NCI-H1436 (cell line): ENCODE measurements at regions not wholly inside any gene's neighbourhood (a gene's known extent, or its start where the extent isn't known, plus 50 kb on each side); places are given as distances from the start of the nearest gene placed in this dataset.

ENCODE experiments used
- DNase-seq: peaks from one replicate; lab custom pipeline; 2025; lab: John Stamatoyannopoulos, UW

- no peak for DNase-seq
Measured at GRCh38 chr6:104418839-104419238, 440.9 kb downstream of the HACE1 start.

DNA sequence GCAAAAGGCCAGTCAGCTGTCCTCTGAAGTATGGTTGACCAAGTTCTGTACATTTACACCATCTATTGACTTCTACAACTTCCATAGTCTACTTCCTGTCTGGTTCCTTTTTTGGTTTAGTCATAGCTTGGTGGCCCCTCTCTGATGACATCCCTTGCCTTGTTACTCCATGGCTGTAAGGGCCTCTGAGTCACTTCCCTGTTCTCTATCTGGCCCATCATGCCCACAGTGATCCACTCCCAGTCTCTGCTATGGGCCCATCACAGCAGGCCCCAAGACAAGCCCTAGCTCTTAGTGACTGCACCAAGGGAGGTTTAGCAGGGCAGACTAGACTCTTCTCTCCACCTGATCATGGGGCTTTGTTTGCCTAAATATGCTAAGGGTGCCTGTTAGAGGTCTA is 441.6 kb downstream of the HACE1 start:
- no peak for DNase-seq

DNA sequence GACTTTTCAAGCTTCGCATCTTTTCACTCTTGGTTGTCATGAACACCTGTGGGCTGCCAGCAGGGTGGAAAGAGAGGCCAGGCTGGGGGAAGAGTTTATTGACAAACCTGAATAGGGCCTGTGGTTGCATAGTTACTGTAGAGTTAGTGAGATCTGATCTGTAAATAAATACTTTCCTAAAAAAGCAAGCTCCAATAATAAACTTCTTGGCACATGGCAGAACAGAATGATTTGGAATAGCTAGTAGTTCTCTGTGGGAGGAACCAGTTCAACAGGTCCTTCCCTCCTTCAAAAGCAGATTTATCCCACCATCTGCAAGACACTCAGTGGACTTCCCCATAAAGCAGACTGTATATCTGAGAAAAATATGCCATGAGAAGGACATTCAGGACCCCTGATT is 445.0 kb downstream of the HACE1 start:
- no peak for DNase-seq

- DNase-seq = no peak
Measured at GRCh38 chr6:104413767-104414166, 446.0 kb downstream of the HACE1 start.

DNA sequence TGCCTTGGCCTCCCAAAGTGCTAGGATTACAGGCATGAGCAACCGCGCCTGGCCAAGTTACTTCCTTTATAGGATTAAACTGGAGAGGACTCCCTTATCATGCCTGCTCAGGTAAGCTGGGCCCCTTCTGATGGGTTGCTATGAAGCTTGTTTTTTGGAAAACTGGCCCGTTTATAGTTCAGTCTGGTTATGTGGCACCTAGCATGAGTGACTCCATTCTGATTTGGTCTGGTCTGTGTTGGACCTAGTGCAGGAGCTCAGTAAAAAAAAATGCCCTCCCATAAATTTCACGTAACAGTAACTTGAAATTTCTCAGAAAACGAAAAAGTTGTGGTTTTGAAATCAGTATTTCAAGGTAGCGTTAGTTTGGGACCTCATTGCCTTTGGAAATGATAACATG is 448.4 kb downstream of the HACE1 start:
- DNase-seq = no peak

DNA sequence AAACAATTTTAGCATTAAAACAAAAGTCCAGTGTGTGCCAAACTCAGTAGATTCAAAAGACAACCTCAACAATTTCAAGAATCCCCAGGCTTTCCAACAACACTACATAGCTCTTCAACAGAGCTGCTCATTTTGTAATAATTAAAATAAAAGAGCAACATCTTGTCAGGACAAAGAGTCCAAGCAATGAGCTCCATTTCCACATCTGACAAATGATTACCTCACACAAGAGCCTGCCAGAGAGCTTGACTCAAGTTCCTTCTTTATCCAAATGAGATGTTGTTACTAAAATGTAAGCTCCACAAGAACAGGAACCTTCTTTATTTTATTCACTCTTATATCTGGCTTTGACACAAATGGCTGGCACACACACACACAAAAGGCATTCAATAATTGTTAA is 449.8 kb downstream of the HACE1 start:
- no peak for DNase-seq

GRCh38 chr6:104407957-104408356 is 451.8 kb downstream of the HACE1 start:
- DNase-seq = no peak

DNA sequence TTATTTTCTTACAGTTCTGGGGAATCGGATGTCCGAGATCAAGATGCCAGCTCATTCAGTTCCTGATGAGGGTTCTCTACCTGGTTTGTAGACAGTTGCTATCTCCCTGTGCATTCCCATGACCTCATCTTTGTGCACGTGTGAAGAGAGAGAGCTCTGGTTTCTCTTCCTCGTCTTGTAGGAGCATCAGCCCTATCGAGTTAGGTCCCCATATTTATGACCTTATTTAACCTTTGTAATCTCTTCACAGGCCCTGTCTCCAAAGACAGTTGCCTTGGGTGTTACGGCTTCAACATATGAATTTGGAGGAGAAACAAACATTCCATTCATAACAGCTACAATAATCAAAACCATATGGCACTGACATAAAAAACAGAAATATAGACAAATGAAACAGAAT is 455.3 kb downstream of the HACE1 start:
- no peak for DNase-seq

DNA sequence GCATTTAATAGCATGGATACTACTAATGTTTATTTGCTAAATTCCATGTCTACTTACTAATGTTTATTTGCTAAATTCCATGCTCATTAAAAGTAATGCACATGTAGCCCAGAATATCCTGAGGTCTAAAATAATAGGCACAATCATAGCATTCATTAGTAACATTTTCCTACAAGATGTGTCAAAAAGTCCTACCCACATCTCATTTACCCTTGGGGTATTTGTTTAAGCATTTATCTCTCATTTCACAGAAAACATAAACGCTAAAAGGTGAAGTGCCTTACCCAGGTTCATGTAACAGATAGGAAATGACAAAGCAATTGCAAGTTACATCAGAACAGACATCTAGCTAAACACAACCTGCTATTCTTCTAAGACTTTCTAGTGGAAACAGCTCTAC is 457.1 kb downstream of the HACE1 start:
- DNase-seq = no peak

- no peak for DNase-seq
Measured at GRCh38 chr6:104401926-104402325, 457.8 kb downstream of the HACE1 start.

DNA sequence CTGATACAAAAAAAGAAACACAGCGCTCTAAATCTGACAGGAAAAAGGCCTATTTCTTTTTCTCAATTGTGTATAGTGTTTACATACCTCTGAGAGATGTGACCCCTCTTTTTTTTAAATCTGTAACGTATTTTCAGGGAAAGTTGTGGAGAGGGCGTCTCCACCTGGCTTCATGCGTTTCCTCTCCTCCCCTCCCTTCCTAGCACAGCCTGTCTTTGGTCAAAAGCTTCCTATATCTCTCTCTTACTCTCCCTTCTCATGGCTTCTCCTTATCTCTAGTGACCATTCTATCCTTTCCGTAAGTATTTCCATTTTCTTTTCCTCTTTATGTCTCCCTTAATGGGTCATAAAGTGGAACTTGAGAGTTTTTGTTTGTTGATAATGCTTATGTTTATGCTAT is 458.9 kb downstream of the HACE1 start:
- DNase-seq = no peak

GRCh38 chr6:104396077-104396476 is 463.6 kb downstream of the HACE1 start:
- no peak for DNase-seq

DNA sequence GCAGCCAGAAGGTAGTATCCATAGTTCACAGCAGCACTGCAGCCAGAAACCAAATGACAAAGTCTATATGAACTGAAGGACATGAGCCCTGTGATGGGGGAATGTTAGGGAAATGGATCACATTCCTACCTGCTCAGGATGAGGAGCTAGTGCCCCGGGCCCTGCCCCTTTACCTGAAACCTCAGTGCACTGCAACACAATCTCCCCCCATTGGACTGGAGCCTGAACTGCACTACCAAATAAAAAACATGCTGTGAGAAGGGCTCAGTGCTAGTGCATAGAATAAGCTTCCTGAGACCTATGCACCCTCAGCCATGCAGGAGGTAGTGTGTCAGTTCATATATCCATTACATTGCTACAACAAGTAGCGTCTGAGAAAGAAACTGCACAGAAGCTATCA is 477.8 kb downstream of the HACE1 start:
- DNase-seq = no peak

DNA sequence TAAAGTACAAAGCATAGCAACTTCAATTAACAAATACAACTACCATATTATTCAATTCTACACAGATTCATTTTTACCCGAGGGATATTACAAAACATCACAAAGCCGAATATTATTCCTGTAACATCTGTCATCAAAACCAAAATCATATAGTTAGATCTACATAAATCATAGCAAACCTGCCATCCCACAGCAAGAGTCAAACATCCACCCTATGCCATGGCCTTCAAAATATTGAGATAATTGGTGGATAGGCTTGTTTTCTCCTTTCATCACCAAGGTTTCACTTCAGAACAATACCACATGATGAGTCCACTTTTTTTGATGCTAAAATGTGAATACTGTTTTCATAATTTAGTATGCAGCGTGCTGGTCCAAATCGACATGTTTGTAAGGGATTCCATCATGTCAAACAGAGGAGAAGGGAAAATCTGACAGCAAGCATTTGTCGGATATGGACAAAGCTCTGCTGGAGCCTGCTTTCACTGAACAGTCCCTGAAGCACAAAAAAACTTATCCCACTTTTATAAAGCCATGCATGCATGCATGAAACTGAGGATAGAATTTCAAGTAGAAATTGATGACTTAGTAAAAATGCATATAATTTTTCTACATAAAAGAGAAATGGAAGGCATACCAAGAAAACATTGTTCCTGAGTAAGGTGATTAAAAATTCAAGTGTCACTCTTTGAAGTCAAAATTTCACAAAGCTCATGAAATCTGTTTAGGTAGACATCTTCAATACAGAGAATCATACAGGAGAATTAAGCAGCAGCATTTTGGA is 494.1 kb downstream of the HACE1 start:
- DNase-seq = no peak

DNA sequence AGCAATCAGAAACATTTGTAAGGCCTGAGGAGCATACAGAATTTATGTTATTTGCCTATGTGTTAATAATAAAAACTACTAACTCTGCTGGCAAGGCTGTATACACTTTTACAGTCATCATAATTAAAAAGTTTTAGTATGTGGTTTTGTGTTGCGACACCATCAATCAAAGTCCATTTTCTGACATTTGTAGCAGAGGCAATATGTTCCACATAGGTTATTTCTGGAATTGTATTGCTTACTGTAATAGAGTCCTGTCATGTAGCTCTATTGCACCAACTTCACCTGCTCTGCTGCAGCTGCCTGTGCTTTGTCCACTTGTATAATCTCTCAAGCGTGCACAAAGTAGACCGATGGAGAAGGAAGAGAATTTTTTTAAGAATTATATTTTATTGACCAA is 501.8 kb downstream of the HACE1 start:
- no peak for DNase-seq

DNA sequence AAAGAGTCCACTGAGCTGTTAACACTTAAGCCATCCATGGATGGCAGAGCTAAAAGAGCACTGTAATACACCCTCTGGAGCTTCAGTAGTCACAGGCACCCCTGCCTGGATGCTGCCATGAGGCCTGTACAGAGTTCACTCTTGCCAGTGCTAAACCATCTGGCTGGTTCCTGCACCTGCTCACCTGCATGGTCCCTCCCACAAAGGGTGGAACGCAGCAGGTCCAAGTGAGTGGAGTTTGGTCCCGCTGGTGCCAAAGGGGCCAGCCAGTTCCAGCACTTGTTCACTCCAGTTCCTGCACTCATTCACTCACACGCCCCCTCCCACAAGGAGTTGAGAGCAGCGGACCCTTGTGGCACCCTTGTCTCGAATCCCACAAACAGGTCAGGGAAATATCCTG is 503.5 kb downstream of the HACE1 start:
- no peak for DNase-seq

GRCh38 chr6:104349191-104349590 is 510.5 kb downstream of the HACE1 start:
- DNase-seq = no peak

GRCh38 chr6:104344223-104344622 is 515.5 kb downstream of the HACE1 start:
- no peak for DNase-seq

DNA sequence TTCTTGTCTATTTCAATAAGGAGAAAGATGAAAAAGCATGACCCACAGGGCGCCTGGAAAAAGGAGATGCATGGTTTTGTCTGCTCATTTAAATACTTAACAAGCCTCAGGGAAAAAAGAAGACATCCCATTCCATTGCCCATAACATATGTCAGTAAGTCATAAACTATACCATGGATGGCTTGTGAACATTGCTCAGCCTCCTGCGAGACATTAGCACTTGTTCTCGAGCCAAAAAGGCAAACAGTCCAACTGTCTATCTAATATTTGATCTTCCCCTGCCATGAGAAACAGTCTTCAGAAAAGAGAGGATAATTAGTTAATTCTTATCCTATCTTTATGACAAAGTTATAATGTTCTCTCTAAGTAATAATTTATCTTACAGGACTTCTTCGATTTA is 527.4 kb downstream of the HACE1 start:
- no peak for DNase-seq

DNA sequence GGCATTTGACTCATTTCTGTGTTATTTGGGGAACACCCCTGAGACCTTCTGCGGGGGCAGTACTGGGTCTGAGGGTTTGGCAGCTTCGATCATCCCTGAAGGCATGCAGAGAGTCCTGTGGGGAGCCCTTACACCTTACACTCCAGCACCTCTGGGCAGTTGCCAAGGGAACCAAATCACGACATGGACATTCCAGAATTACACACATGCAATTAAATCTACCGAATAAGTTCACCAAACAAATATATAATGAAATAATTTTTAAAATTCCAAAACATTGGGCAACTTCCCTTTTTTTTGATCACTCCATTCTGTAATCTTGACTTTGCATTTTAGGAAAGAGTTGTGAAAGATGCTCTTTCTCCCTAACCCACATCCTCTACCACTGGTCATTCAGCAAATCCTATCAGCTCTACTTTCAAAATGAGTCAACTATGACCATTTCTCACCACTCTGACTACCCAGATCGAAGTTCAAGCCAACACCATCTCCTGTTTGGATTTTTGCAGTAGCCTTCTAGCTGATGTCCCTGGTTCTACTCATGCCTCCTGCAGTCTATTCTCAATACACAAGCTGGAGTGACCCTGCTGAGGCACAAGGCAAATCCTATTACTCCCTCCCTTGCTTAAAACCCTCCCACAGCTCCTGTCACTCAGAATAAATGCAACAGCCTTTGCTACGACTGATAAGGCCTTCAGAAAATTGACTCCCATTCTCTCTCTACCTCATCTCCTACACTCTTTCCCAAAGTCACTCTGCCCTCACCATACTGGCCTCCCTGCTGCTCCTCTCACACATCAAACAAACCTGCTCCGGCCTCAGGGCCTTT is 533.3 kb downstream of the HACE1 start:
- no peak for DNase-seq

DNA sequence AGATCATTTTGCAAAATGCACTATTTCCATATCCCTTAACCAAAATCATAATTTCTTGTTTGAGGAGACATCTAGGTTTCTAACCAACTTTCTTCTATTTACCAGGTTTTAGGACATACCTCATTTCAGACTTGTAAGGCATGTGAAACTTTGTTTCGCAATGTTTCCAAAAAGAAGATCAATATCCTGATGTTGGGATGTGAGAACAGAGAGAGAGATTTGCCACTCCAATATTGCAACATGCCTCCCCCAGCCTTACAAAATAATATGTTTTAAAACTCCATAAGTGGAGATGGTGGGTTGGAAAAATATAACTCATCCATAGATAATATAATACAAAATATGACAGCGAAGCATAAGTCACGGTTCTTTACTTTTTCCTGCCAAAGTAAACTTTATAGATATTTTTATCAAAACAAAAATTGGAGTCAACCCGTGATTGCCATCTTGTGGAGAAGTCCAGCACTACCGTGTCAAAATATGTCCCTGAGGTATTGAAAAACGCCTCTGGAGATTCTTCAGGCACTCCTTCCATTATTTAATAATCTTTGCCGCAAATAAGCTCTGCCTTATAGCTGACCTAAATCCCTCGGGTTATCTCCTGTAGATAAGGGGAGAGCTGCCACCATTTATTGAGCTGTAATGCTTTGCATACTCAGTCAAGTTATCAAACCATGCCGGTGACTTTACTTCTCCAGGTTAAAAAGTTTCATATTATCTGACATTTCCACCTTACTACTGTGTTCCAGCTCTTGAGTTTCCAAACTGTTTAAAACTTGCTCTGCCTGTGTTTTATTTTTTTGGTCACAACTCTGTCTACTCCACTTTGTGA is 534.2 kb downstream of the HACE1 start:
- DNase-seq = no peak

DNA sequence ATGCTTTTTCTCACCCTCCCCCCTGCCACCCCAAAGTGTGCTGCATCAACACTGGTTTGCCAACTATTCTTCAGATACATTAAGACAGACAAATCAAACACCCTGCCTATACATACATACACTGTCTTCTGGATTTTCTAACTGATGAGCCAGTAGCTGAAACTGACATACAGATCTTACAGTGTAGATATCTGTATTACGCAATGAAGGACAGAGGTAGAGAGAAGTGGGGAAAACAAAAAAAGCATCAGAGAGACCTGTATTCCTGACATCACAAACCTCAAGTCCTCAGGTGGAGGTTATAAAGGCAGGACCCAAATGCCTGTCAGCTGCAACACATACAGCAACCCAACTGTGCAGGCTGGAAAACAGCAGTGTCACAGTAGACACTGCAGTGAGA is 535.4 kb downstream of the HACE1 start:
- DNase-seq = no peak

- DNase-seq = no peak
Measured at GRCh38 chr6:104322841-104323240, 536.9 kb downstream of the HACE1 start.
